GM12865 (cell line): ENCODE measurements at regions not wholly inside any gene's neighbourhood (a gene's known extent, or its start where the extent isn't known, plus 50 kb on each side); places are given as distances from the start of the nearest gene placed in this dataset.

Source experiments
- DNase-seq: peaks from one replicate; pipeline ENCODE4 v3.0.0; 2010; ENCODE audit warnings: low read depth
- H3K4me3 ChIP-seq: 2 replicates; pipeline ENCODE4 v1.5.1; 2011; ENCODE audit warnings: mild to moderate bottlenecking, low read depth, low read length, control low read depth
- TF ChIP-seq, protein P1 (sequence below): IDR thresholded peaks from 2 replicates; pipeline ENCODE4 v1.5.1; 2011; ENCODE audit warnings: low read length, control low read depth, low read depth, inconsistent platforms; ENCODE audit not compliant: insufficient read depth; ENCODE audit errors: missing control alignments

DNA sequence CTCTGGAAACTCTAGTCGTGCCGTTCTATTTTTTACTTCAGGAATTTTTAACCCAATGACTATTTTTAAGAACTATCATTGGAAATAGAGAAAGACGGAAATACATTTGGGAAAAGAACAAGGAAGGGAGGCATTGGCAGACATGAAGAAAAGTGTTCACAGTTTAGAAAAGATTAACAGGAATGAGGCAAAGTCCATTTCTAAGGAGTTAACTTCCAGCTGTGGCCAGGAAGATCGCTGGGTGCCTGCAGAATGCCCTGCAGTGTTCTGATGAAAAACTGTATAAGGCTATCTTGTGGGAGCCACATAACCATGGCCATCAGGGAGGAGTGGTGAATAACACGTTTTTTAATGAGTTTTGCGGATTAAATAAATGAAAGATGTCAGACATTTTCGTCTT lies 150.6 kb upstream of the VCX3A start:
- TF ChIP-seq, protein P1, sequence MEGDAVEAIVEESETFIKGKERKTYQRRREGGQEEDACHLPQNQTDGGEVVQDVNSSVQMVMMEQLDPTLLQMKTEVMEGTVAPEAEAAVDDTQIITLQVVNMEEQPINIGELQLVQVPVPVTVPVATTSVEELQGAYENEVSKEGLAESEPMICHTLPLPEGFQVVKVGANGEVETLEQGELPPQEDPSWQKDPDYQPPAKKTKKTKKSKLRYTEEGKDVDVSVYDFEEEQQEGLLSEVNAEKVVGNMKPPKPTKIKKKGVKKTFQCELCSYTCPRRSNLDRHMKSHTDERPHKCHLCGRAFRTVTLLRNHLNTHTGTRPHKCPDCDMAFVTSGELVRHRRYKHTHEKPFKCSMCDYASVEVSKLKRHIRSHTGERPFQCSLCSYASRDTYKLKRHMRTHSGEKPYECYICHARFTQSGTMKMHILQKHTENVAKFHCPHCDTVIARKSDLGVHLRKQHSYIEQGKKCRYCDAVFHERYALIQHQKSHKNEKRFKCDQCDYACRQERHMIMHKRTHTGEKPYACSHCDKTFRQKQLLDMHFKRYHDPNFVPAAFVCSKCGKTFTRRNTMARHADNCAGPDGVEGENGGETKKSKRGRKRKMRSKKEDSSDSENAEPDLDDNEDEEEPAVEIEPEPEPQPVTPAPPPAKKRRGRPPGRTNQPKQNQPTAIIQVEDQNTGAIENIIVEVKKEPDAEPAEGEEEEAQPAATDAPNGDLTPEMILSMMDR: no peak
- DNase-seq: no peak
- no peak overlapping the region for H3K4me3 ChIP-seq

DNA sequence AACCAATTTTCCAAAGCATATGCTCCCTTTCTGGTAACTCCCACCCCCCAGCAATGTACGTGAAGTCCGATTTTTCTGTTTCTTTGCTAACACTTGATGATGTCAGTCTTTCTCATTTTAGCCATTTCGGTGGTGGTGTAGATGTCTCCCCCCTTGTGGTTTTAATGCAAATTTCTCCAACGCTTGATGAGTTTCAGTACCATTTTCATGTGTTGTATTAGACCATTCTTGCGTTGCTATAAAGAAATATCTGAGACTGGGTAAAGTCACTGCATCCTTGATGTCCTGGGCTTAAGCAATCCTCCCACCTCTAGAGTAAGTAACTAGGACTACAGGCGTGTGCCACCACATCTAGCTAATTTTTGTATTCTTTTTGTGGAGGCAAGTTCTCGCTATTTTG lies 148.4 kb upstream of the VCX3A start:
- peak; percentile 12 for DNase-seq
- H3K4me3 ChIP-seq: no peak overlapping the region
- TF ChIP-seq, protein P1: no peak

DNA sequence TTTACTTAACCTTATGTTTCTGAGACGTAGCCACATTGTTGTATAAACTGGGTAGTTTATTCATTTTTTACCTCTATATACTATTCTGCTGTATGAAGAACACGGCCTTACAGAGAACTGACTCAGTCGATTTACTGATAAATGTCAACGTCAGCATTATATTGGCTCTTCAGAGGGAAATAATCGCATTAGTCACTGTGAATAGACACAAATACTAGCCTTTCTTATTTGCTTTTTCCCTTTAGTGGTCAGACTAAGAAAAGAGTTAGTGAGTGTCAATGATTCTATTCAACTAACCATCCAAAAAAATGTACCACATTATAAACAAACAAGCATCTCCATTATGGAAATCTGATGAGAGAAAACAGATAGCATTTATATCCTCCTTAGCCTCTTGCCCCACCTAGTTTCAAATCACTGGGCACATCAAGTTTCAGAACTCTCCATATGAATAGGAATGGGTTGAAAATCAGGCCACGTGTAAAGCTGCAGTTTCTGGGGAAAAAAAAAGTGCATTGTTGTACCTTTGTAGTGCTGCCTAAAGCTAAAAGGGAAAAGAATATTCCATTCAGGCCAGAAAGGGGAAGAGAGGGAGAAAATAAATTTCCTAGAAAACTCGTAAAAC lies 146.7 kb upstream of the VCX3A start:
- H3K4me3 ChIP-seq: no peak overlapping the region
- TF ChIP-seq, protein P1: no peak
- DNase-seq: no peak

DNA sequence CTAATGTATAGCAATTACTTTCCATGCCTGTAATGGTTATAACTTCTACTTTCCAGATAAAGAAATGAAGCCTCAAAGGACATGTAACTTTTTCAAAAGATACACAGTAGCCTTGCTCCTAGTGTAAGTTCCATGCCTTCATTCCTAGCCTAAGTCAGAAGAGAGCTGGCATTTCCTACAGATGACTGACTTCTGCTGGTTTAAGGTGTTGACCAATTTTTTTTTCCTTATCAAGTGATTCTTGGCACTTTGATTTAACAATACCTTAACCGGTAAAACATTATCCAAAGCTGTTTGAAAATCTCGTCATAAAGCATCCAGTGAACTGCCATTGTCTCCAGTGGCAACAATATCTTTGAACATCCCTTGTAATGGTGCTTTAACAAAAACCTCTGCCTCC lies 145.1 kb upstream of the VCX3A start:
- TF ChIP-seq, protein P1: no peak
- DNase-seq: no peak
- no peak overlapping the region for H3K4me3 ChIP-seq

DNA sequence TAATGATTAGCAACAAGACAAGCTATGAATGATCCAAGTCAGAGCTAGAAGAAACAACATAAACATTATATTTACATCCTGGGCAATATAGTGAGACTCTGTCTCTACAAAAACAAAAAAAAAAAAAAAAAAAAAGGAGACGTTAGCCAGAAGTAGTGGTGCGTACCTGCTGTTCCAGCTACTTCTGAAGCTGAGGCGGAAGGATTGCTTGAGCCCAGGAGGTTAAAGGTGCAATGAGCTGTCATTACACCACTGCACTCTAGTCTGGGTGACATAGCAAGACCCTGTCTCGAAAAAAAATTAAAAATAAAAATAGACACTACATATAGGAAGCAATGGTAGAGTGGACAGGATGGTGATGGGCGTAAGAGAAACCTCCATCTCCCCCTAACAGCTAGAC lies 144.6 kb upstream of the VCX3A start:
- TF ChIP-seq, protein P1: no peak
- DNase-seq: no peak
- H3K4me3 ChIP-seq: no peak overlapping the region

DNA sequence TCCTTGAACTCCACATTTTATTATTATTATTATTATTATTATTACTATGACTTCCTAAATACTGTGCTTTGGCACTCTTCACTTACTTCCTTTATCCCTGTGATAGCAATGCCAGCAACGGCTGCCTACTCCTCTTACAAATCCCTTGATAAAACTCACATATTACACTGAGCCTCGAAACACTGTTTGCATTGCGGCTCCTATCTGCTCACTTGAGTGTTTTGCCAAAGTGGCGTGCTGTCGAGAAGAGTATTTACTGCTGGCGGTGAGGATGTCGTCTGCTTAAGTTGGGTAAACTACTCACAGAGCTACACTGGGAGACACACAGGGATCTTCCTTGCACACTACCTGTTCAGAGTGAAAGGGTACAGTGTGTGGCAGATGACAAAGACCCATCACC lies 143.4 kb upstream of the VCX3A start:
- no peak for DNase-seq
- TF ChIP-seq, protein P1: no peak
- H3K4me3 ChIP-seq: no peak overlapping the region

DNA sequence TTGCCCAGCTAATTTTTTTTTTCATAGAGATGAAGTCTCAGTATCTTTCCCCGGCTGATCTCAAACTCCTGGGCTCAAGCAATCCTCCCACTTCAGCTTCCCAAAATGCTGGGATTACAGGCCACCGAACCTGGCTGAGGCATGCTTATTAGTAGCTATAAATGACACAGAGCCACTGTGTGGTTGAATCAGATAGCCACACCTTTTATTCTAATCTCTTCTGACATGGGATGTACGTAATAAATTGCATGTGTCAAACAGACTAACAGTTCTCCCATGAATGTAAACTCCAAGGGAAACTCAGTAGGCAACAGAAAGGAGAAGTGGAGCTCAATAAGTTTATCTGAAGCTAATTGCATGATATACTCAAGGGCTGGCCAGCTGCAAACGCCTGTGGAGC lies 139.8 kb upstream of the VCX3A start:
- DNase-seq: no peak
- TF ChIP-seq, protein P1: no peak

More for the DNA sequence above, 139.8 kb upstream of the VCX3A start:
- no peak overlapping the region for H3K4me3 ChIP-seq
